Activated CD8-positive, alpha-beta memory T cell treated with anti-CD3 and anti-CD28 coated beads for 48 hours (primary cell): ENCODE measurements at regions not wholly inside any gene's neighbourhood (a gene's known extent, or its start where the extent isn't known, plus 50 kb on each side); places are given as distances from the start of the nearest gene placed in this dataset.
"Not testable (repeated sequence)": the region's sequence is repeated elsewhere in the genome, so short reads cannot be mapped to it uniquely, and the experiment has no call there.

Experiments
- DNase-seq, 3 experiments: peaks; one replicate each; pipeline ENCODE4 v3.0.0-alpha.2; 2020; ENCODE audit warnings: low read depth in 2 of 3, low spot score in 2 of 3

DNA sequence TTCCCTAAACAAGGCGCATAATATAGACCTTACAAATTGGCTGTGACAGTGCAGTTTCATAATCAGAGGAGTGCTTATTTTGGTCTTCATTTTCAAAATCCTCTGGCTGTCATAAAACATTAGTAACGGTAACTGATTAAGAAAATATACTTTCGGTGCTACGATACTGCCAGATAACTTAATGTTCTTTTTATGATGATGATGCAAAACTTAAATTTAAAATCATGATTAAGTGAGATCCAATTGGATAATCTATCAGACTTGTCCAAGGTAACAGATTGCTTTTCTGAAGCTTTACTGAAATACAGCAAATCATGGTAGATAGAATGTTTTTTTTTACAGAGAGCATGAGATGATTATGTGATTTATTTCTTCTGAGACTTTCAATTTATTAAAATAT is 364.2 kb upstream of the CNTN3 start:
- DNase-seq = no peak

- not testable (repeated sequence) for DNase-seq
Measured at GRCh38 chr3:74985028-74985904, 370.8 kb upstream of the CNTN3 start.

GRCh38 chr3:74988095-74988494 is 373.6 kb upstream of the CNTN3 start:
- no peak for DNase-seq

DNA sequence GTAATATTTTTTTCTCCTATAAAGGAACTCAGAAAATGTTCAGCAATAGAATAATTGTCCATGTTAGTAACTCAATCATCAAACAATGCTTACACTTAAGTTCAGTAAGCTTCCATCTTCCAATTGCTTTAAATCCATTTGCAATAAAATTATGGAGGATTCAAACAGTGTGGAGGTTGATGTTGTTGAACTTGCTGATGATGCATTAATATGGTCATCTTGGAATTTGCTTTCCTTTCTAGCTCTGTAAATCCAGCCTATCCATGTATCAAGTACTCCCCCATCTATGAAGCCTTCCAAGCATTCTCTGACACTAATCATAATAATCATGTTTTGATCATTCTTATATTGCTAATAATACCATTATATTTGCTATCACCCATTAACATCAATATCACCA is 378.4 kb upstream of the CNTN3 start:
- no peak for DNase-seq

- DNase-seq = no peak
Measured at GRCh38 chr3:75001330-75001729, 386.9 kb upstream of the CNTN3 start.

GRCh38 chr3:75012791-75013331 is 398.4 kb upstream of the CNTN3 start:
- DNase-seq = no peak

GRCh38 chr3:75014008-75014407 is 399.5 kb upstream of the CNTN3 start:
- no peak for DNase-seq

DNA sequence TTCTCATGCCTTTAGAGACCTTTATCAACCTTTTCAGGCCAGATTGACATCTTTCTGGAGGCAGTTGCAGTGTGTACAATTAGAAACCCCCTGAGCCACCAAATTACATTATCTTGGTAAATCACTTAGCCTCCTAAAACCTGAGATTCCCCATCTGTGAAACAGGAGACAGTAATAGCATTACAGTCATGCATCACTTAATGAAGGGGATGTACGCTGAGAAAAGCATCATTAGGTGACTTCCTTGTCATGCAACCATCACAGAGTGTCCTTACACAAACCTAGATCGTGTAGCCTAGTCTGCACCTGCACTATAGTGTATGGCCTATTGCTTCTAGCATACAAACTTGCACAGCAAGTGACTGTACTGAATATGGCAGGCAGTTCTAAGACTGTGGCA is 400.8 kb upstream of the CNTN3 start:
- no peak for DNase-seq

- no peak for DNase-seq
Measured at GRCh38 chr3:75035146-75035545, 420.7 kb upstream of the CNTN3 start.

- DNase-seq = no peak
Measured at GRCh38 chr3:75042941-75043340, 428.5 kb upstream of the CNTN3 start.

GRCh38 chr3:75048650-75049049 is 434.2 kb upstream of the CNTN3 start:
- DNase-seq = no peak

DNA sequence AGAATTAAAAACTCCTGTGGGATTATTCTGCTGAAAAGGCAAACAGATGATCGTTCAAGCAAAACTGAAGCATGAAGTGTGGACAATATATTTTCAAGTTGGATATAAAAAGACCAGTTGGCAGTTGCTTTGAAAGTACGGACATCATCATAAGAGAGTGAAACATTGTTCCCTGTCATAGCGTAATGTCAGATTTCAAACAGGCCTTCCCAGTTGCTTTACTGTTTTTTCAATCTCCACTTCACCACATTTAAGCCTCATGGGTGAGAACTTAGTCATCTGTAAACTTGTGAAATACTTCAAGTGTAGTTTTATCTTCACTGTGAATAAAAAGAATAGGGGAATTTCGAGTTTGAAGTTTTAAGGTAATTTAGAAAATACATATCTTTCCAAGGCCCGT is 435.1 kb upstream of the CNTN3 start:
- no peak for DNase-seq

- no peak for DNase-seq
Measured at GRCh38 chr3:75059120-75059519, 444.7 kb upstream of the CNTN3 start.

DNA sequence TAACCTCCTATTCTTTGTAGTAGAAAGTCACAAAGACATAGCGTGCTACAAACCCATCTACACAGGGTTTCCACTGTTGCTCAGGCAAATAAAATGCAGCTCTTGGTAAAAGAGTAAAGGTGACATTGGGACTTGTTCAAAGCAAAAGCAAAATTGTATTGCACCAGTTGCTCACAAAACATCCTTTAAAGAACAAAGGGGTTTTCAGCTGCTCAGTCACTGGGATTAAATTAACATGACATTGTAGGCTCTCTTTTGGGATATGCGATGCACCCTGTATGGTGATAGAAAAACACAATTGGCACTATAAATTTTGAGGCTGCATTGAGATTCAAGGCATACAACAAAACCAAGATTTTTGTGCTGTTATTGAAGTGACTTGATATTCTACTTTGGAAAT is 447.3 kb upstream of the CNTN3 start:
- no peak for DNase-seq

DNA sequence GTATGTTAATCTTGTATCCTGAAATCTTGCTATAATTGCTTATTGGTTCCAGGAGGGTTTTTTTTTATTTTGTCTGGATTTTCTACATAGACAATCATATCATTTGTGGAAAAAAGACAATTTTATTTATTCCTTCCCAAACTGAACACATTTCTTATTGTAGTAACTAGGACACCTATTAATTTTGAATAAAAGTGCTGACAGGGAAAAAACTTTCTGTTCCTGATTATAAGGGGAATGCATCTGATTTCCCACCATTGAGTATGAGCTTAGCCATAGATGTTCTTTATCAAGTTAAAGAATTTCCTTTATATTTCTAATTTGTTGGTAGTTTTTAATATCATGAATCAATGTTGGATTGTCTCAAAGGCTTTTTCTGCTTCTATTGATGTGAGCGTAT is 460.7 kb upstream of the CNTN3 start:
- DNase-seq = no peak

DNA sequence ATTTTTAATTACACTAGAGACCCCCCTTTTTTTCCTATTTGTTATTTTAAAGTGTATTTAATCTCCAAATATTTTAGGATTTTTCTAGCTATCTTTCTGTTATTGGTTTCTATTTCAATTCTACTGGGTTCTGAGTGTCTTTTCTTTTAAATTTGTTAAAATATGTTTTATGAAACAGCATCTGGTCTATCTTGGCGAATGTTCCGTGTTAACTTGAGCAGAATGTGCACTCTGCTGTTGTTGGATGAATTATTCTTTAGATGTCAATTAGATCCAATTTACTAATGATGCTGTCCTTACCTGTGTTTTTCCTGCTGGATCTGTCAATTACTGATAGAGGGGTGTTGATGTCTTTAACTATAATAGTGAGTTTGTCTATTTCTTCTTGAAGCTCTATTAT is 462.0 kb upstream of the CNTN3 start:
- DNase-seq = no peak

- DNase-seq = no peak
Measured at GRCh38 chr3:75078290-75078689, 463.8 kb upstream of the CNTN3 start.

- DNase-seq = no peak
Measured at GRCh38 chr3:75082845-75083244, 468.4 kb upstream of the CNTN3 start.

- DNase-seq = no peak
Measured at GRCh38 chr3:75089841-75090240, 475.4 kb upstream of the CNTN3 start.

GRCh38 chr3:75101329-75102147 is 487.1 kb upstream of the CNTN3 start:
- no peak for DNase-seq

GRCh38 chr3:75110741-75111140 is 496.3 kb upstream of the CNTN3 start:
- no peak for DNase-seq

DNA sequence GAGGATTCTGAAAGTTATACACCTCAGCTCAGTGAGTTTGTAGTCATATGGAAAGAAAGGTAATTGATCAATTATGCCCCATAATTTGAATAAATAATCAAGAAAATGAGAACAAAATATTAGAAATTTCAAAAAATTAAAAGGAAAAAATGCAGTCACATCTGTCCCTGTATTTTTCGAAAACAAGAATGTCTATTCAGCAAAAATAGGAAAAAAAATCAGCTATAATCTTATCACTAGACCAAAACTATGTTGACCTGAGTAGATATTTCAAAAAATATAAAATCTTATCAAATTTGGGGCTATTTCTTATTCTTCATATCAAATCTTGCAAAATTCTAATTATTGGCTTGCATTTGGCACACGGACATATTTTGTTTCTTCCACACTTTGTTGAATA is 501.2 kb upstream of the CNTN3 start:
- DNase-seq = no peak
